ENCODE measurements at regions not wholly inside any gene's neighbourhood (a gene's known extent, or its start where the extent isn't known, plus 50 kb on each side); places are given as distances from the start of the nearest gene placed in this dataset.

- WGBS (ENCODE audit: insufficient coverage, low lambda C conversion rate): 92% methylated on average over 4 of the region's 5 CpGs
- Histone ChIP-seq H3K4me3 (ENCODE audit: low read length) (no peak overlapping the region), H3K9me3 (ENCODE audit: control insufficient read depth, low read depth, low read length) (no peaks in the 10 kb centered on the region), H3K36me3 (ENCODE audit: control insufficient read depth, insufficient read depth, low read length) (no peaks in the 10 kb centered on the region), H3K27ac (ENCODE audit: low read length) (no peak overlapping the region), H3K27me3 (ENCODE audit: control insufficient read depth, insufficient read depth, low read length) (no peaks in the 10 kb centered on the region), H3K4me1 (ENCODE audit: control insufficient read depth, insufficient read depth, low read length) (peaks cover 11% of the 10 kb centered on the region)
- no peak for DNase-seq
Measured at GRCh38 chr6:11282875-11283274, 50.4 kb upstream of the NEDD9 start.
